Cardiac septum (tissue), 1 donor: ENCODE measurements at regions not wholly inside any gene's neighbourhood (a gene's known extent, or its start where the extent isn't known, plus 50 kb on each side); places are given as distances from the start of the nearest gene placed in this dataset.
"Not testable (repeated sequence)": the region's sequence is repeated elsewhere in the genome, so short reads cannot be mapped to it uniquely, and the experiment has no call there.

Experiments used
- DNase-seq: peaks from one replicate; pipeline ENCODE4 v3.0.0-alpha.2; 2020; ENCODE audit warnings: low spot score
- intact Hi-C: fragments of 100-400 bp; cut with DNase I; formaldehyde crosslinking; loops from one replicate; pipeline ENCODE4 v1.14.0; 2022
- donor health status: DM: no; HTN: no; CAD: no.

GRCh38 chr14:38735005-38735404, 368.0 kb downstream of the SEC23A start:
- intact Hi-C loops: no loop called here
- DNase-seq: no peak

- intact Hi-C loops: no loop called here
- no peak for DNase-seq
Measured at GRCh38 chr14:38731962-38732361, 371.1 kb downstream of the SEC23A start.

- no peak for DNase-seq
- intact Hi-C loops: no loop called here
Measured at GRCh38 chr14:38730420-38730819, 372.6 kb downstream of the SEC23A start.

- intact Hi-C loops: no loop called here
- DNase-seq: no peak
Measured at GRCh38 chr14:38727731-38728130, 375.3 kb downstream of the SEC23A start.

- DNase-seq: no peak
- intact Hi-C loops: loop anchor here (5.0 kb wide), 2 partner anchors 143 to 288 kb away; no protein-coding TSS in a partner anchor
Measured at GRCh38 chr14:38724621-38725020, 378.4 kb downstream of the SEC23A start.

- no peak for DNase-seq
- intact Hi-C loops: loop anchor here (5.0 kb wide), 2 partner anchors 143 to 288 kb away; no protein-coding TSS in a partner anchor
Measured at GRCh38 chr14:38723959-38724358, 379.1 kb downstream of the SEC23A start.

- DNase-seq: no peak
- intact Hi-C loops: loop anchor here (5.0 kb wide), 2 partner anchors 144 to 289 kb away; no protein-coding TSS in a partner anchor
Measured at GRCh38 chr14:38723277-38723676, 379.8 kb downstream of the SEC23A start.

GRCh38 chr14:38721822-38722431, 381.1 kb downstream of the SEC23A start:
- DNase-seq: no peak
- intact Hi-C loops: loop anchor here (5.0 kb wide), 2 partner anchors 145 to 290 kb away; no protein-coding TSS in a partner anchor

GRCh38 chr14:38718519-38718918, 384.5 kb downstream of the SEC23A start:
- no peak for DNase-seq
- intact Hi-C loops: no loop called here

GRCh38 chr14:38716926-38717325, 386.1 kb downstream of the SEC23A start:
- intact Hi-C loops: no loop called here
- no peak for DNase-seq

GRCh38 chr14:38710881-38711280, 392.2 kb downstream of the SEC23A start:
- intact Hi-C loops: no loop called here

GRCh38 chr14:38710196-38710595, 392.8 kb downstream of the SEC23A start:
- DNase-seq: no peak
- intact Hi-C loops: no loop called here

More at GRCh38 chr14:38710881-38711280, 392.2 kb downstream of the SEC23A start:
- no peak for DNase-seq

- intact Hi-C loops: no loop called here
- no peak for DNase-seq
Measured at GRCh38 chr14:38705220-38705619, 397.8 kb downstream of the SEC23A start.

- DNase-seq: no peak
- intact Hi-C loops: no loop called here
Measured at GRCh38 chr14:38704220-38704619, 398.8 kb downstream of the SEC23A start.

GRCh38 chr14:38696925-38697324, 406.1 kb downstream of the SEC23A start:
- no peak for DNase-seq
- intact Hi-C loops: no loop called here

- intact Hi-C loops: no loop called here
- no peak for DNase-seq
Measured at GRCh38 chr14:38693423-38693822, 409.6 kb downstream of the SEC23A start.

- intact Hi-C loops: no loop called here
- DNase-seq: no peak
Measured at GRCh38 chr14:38669027-38669426, 413.1 kb upstream of the CLEC14A start.

- intact Hi-C loops: no loop called here
- DNase-seq: no peak
Measured at GRCh38 chr14:38663382-38663781, 407.5 kb upstream of the CLEC14A start.

GRCh38 chr14:38662781-38663180, 406.9 kb upstream of the CLEC14A start:
- no peak for DNase-seq
- intact Hi-C loops: no loop called here

- no peak for DNase-seq
- intact Hi-C loops: no loop called here
Measured at GRCh38 chr14:38646391-38646790, 390.5 kb upstream of the CLEC14A start.

GRCh38 chr14:38634913-38635312, 379.0 kb upstream of the CLEC14A start:
- intact Hi-C loops, DNase-seq: not testable (repeated sequence)

GRCh38 chr14:38629412-38629811, 373.5 kb upstream of the CLEC14A start:
- intact Hi-C loops: no loop called here
- no peak for DNase-seq
